ENCODE measurements at regions not wholly inside any gene's neighbourhood (a gene's known extent, or its start where the extent isn't known, plus 50 kb on each side); places are given as distances from the start of the nearest gene placed in this dataset.
"Not testable (repeated sequence)": the region's sequence is repeated elsewhere in the genome, so short reads cannot be mapped to it uniquely, and the experiment has no call there.

DNA sequence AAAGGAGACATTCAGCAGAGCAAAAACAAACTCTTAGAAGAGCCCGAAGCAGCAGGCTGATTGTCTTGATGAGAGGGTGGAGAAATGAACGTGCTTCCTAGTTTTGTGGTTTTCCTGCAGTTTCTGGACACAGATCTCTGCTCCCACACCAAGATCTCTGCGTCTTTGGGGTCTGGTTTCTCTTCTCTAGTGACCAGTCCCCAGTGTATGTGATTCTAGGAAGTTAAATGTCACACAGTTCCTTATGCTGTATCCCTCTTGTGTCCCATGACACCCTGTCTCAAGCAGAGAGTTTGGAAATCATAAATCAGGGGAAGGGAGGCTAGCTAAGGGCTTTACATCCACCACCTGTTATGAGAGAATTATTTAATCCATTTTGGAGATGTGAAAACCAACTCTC, 55.4 kb upstream of the KLF14 start:
- FAIRE-seq (no peak), DNase-seq (ENCODE audit: low spot score in 2 of 2) (no peak)

- DNase-seq (ENCODE audit: low spot score in 2 of 2) (no peak), FAIRE-seq (no peak)
Observed at GRCh38 chr7:130791746-130792145, 57.7 kb upstream of the KLF14 start.

- no peak for FAIRE-seq
Observed at GRCh38 chr7:130793855-130794618, 60.0 kb upstream of the KLF14 start.

GRCh38 chr7:130794619-130794922, 60.6 kb upstream of the KLF14 start:
- no peak for DNase-seq (ENCODE audit: low spot score in 2 of 2)
- no peak for FAIRE-seq

More at GRCh38 chr7:130793855-130794618, 60.0 kb upstream of the KLF14 start:
- DNase-seq (ENCODE audit: low spot score in 2 of 2), result no peak

- DNase-seq (ENCODE audit: low spot score in 2 of 2); FAIRE-seq: not testable (repeated sequence)
Observed at GRCh38 chr7:130796425-130796824, 62.4 kb upstream of the KLF14 start.

GRCh38 chr7:130803127-130803526, 69.1 kb upstream of the KLF14 start:
- no peak for FAIRE-seq
- DNase-seq (ENCODE audit: low spot score in 2 of 2), result no peak

GRCh38 chr7:130804220-130804619, 70.2 kb upstream of the KLF14 start:
- FAIRE-seq (no peak), DNase-seq (ENCODE audit: low spot score in 2 of 2) (no peak)

DNA sequence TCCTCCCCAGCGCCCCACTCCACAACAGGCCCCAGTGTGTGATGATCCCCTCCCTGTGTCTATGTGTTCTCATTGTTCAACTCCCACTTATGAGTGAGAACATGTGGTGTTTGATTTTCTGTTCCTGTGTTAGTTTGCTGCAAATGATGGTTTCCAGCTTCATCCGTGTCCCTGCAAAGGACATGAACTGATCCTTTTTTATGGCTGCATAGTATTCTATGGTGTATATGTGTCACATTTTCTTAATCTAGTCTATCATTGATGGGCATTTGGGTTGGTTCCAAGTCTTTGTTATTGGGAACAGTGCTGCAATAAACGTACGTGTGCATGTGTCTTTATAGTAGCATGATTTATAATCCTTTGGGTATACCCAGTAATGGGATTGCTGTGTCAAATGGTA, 78.8 kb upstream of the KLF14 start:
- FAIRE-seq; DNase-seq (ENCODE audit: low spot score in 2 of 2): not testable (repeated sequence)

DNA sequence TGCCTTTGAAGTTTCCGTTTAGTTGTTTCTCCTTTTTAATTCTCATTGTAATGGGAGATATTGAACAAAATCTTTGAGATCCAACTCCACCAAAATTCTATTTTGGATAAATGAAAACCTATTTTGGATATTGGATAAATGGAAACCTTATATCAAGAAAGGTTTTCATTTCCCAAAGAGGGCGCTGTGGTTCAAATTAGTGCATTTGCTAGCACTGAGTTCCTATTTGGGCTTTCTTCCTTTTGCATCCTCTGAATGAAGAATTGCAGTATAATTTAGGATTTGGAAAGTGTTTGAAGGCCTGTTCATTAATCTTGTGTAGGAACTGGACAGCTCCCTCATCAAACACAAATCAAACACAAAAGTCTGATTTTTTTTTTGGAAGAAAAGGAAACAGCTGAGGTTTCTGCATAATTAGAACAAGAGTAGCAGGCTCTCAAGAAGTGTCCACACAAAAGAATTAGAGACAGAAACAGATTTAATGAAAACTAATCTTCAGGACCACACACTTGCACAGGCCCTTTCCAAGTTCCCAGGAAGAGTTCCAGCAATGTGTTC, 80.8 kb upstream of the KLF14 start:
- FAIRE-seq (no peak), DNase-seq (ENCODE audit: low spot score in 2 of 2) (no peak)

GRCh38 chr7:130818056-130818455, 84.0 kb upstream of the KLF14 start:
- FAIRE-seq (no peak), DNase-seq (ENCODE audit: low spot score in 2 of 2) (no peak)

- DNase-seq (ENCODE audit: low spot score in 2 of 2), result no peak
- no peak for FAIRE-seq
Observed at GRCh38 chr7:130821864-130822263, 87.9 kb upstream of the KLF14 start.

DNA sequence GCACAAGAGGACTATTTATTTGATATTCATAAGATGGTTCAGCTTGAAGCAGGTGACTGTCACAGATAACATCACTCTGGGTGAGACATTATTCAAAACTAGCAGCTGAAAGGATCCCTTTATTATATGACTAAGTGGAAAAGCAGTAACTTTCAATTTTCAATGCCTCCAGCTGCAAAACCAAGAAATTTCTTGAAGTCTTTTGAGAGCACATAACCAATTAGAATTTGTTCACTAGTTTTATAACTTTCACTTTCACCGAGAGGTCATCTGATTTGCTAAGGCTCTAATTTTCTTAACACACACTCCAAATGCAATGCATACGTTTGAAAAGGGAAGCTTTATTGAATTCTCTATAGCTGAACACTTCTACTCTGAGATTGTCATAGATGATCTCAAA, 88.6 kb upstream of the KLF14 start:
- no peak for FAIRE-seq
- DNase-seq (ENCODE audit: low spot score in 2 of 2), result no peak

DNA sequence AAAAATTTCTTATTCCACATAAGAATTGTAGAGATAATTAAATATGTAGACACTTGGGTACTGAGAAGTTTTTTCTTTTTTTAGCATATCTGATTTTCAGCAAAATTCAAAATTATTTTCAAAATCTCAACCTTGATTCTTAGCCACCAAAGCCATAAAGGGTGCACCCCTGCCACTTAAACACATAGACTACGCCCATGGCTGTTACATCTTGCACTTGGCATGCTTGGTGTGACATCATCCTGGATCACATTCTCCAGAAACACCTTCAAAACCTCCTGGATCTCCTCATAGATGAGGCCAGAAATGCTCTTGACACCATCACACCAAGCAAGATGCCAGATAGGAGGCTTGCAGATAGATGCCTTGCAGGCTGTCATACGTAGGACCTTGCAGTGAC, 89.1 kb upstream of the KLF14 start:
- no peak for DNase-seq (ENCODE audit: low spot score in 2 of 2)
- FAIRE-seq, result no peak

DNA sequence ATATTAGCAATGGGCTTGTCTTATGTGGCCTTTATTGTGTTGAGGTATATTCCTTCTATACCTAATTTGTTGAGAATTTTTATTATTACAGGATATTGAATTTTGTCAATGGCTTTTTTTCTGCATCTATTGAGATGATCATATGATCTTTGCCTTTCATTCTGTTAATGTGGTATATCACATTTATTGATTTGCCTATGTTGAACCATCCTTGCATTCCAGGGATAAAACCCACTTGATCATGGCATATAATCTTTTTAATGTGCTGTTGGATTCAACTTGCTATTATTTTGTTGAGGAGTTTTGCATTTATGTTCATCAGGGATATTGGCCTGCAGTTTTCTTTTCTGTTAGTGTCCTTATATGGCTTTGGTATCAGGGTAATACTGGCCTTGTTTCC, 91.8 kb upstream of the KLF14 start:
- DNase-seq (ENCODE audit: low spot score in 2 of 2), result no peak
- FAIRE-seq, result no peak

DNA sequence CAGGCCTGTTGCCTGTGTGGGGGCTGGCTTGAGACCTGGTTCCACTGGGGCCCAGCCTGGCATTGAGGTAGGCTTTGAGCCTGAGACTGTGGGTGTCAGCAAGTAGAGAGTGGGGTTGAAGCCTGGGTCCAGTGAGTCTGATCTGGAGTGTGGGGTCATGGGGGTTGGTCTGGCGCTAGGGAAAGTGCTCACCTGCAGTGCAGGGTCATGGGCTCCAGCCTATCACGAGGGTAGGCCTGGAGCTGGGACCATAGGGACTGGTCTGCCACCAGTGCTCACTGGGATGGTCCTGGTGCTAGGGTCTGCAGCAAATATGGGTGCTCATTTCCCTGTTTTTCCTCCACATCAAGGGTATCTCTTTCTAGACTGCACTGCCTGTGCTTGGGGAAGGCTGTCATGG, 95.4 kb upstream of the KLF14 start:
- no peak for FAIRE-seq
- DNase-seq (ENCODE audit: low spot score in 2 of 2), result no peak

DNA sequence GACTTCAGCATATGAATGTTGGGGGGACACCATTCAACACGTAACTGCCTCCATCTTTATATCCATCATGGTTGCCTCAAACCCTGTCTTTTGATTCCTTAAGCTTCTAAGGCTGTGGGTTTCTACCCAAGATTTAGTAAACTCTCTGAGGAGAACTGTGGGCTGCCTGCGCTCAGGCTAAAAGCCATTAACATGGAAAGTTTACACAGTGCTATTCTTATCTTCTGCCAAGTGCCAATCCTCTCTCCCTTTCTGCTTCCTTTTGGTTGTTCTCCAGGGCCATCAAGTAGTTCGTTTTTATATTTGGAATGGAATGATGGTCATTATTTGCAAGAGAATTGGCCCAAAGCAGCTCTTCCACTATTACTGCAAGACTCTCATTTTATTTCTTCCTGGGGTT, 97.3 kb upstream of the KLF14 start:
- FAIRE-seq, result no peak
- no peak for DNase-seq (ENCODE audit: low spot score in 2 of 2)

- FAIRE-seq (peak; percentile 94), DNase-seq (ENCODE audit: low spot score in 2 of 2) (peak; percentile 45 to 54)
Observed at GRCh38 chr7:130831817-130832481, 97.9 kb upstream of the KLF14 start.

- FAIRE-seq (no peak), DNase-seq (ENCODE audit: low spot score in 2 of 2) (no peak)
Observed at GRCh38 chr7:130838738-130839137, 104.7 kb upstream of the KLF14 start.

- DNase-seq (ENCODE audit: low spot score in 2 of 2) (no peak), FAIRE-seq (no peak)
Observed at GRCh38 chr7:130840599-130840998, 106.6 kb upstream of the KLF14 start.

DNA sequence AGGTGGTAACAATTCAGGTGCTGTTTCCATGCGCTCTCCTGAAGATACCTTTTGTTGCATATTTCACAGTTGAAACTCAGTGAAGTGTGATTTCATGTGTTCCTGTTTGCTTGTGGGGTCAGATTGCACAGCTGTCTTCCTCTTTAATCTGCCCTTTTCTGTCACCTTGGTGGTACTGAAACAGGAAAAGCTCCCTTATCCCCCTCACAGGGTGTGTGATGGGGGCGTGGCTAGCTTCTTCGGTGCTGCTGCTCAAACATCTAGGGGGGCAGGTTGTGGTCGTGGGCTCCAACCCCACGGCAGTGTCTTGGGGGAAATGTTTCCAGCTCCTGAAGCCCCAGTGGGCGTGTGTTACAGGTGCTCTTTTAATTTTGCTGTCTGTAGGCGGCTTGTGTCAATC, 107.4 kb upstream of the KLF14 start:
- FAIRE-seq (no peak), DNase-seq (ENCODE audit: low spot score in 2 of 2) (no peak)

- no peak for FAIRE-seq
- DNase-seq (ENCODE audit: low spot score in 2 of 2), result no peak
Observed at GRCh38 chr7:130843703-130844102, 109.7 kb upstream of the KLF14 start.

All from frontal cortex (tissue), 3 donors.